GM23248 (cell line): ENCODE measurements at regions not wholly inside any gene's neighbourhood (a gene's known extent, or its start where the extent isn't known, plus 50 kb on each side); places are given as distances from the start of the nearest gene placed in this dataset.

Experiments used
- EZH2 ChIP-seq: fragments of 200-600 bp; sonication (generic); IDR thresholded peaks from 2 replicates; pipeline ENCODE4 v1.6.1; 2018; ENCODE audit warnings: antibody characterized with exemption, mild to moderate bottlenecking; ENCODE audit not compliant: insufficient read depth, poor library complexity, severe bottlenecking
- EZH2phosphoT487 ChIP-seq: fragments of 200-600 bp; sonication (generic); IDR thresholded peaks from 2 replicates; pipeline ENCODE4 v1.6.1; 2018; ENCODE audit warnings: antibody characterized with exemption, moderate library complexity, mild to moderate bottlenecking, low read depth; ENCODE audit not compliant: insufficient read depth

GRCh38 chr7:94265456-94265855, 129.2 kb upstream of the COL1A2 start:
- TF ChIP-seq EZH2, result no peak
- TF ChIP-seq EZH2phosphoT487, result no peak
